Kidney epithelial cell (primary cell): ENCODE measurements at regions not wholly inside any gene's neighbourhood (a gene's known extent, or its start where the extent isn't known, plus 50 kb on each side); places are given as distances from the start of the nearest gene placed in this dataset.
A peak's percentile ranks its signal among the peaks of the same experiment; 100 is the strongest.
"Not testable (repeated sequence)": the region's sequence is repeated elsewhere in the genome, so short reads cannot be mapped to it uniquely, and the experiment has no call there.

Experiments
- DNase-seq: peaks from one replicate; pipeline ENCODE4 v3.0.0-alpha.2; 2010; ENCODE audit warnings: low read depth
- H3K27me3 ChIP-seq: 2 replicates; pipeline ENCODE4 v1.6.0; 2011; ENCODE audit warnings: low read length; ENCODE audit not compliant: control insufficient read depth, insufficient read depth
- H3K36me3 ChIP-seq: 2 replicates; pipeline ENCODE4 v1.5.1; 2011; ENCODE audit warnings: low read length; ENCODE audit not compliant: control insufficient read depth, insufficient read depth
- H3K4me3 ChIP-seq: 2 replicates; pipeline ENCODE4 v1.5.1; 2011; ENCODE audit warnings: low read depth, mild to moderate bottlenecking, control low read depth, low read length
- TF ChIP-seq, protein P1 (sequence below): IDR thresholded peaks from 2 replicates; pipeline ENCODE4 v1.5.1; 2011; ENCODE audit warnings: mild to moderate bottlenecking, moderate library complexity, low read length, control low read depth, inconsistent platforms; ENCODE audit not compliant: insufficient read depth, poor library complexity, severe bottlenecking

DNA sequence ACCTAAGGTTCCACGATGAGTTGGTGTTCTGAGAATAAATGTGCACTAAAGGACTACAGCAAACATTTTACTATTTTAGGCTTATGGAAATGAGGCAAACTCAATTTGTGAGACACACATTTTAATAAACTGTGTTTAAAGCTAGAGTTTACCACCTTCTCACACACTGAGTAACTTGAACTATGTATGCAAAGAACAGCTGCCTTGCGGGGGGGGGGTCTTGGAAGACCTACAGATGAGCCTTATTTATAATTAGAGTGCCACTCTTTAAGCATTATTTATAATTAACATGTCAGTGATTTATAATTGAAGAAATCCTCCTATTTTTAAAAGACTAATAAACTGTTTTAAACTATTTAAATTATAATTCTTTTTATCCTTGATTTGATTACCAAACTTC is 300.4 kb downstream of the DLEU7 start:
- Histone ChIP-seq H3K36me3 (no peaks in the 10 kb centered on the region), H3K4me3 (no peak overlapping the region), H3K27me3 (no peaks in the 10 kb centered on the region)
- TF ChIP-seq, protein P1, sequence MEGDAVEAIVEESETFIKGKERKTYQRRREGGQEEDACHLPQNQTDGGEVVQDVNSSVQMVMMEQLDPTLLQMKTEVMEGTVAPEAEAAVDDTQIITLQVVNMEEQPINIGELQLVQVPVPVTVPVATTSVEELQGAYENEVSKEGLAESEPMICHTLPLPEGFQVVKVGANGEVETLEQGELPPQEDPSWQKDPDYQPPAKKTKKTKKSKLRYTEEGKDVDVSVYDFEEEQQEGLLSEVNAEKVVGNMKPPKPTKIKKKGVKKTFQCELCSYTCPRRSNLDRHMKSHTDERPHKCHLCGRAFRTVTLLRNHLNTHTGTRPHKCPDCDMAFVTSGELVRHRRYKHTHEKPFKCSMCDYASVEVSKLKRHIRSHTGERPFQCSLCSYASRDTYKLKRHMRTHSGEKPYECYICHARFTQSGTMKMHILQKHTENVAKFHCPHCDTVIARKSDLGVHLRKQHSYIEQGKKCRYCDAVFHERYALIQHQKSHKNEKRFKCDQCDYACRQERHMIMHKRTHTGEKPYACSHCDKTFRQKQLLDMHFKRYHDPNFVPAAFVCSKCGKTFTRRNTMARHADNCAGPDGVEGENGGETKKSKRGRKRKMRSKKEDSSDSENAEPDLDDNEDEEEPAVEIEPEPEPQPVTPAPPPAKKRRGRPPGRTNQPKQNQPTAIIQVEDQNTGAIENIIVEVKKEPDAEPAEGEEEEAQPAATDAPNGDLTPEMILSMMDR = no peak
- DNase-seq = no peak

DNA sequence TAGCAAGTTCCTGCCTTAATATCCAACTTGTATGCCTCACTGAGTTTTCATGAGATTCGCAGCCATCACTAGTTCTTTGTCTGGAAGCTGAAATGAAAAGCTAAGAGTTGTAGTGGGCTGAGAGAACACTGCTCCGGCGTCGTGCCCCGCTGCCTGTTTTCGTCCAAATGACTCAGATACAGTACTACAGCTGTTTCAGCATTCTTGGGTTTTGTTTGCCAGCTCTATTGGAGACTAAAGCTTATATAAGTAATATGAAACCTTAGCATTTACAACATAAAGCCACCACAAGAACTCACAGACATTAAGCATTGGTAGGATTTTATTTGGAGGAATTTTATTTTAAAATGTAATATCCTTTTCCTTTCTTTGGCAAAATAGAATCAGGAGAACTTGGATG is 299.7 kb downstream of the DLEU7 start:
- H3K36me3 ChIP-seq = no peaks in the 10 kb centered on the region
- no peaks in the 10 kb centered on the region for H3K27me3 ChIP-seq
- TF ChIP-seq, protein P1 = no peak
- no peak overlapping the region for H3K4me3 ChIP-seq
- peak; percentile 18 for DNase-seq

DNA sequence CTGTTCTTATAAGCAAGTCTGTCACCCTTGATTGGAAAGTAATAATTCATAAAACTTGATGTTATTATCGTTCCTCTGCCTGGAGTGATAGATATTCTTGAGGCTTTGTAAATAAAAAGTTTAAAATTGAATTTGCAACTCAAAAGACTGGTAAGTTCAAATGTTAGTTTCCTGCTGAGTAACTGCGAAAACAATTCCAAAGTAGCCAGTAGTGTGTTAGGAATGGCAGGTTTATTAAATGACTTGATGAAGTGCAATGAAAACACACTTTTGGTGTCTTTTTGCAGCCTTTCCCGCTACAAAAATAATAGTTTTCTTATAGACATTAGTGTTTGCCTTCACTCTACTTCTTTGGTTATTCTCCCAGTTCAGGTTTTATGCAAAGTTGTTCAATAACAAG is 299.3 kb downstream of the DLEU7 start:
- Histone ChIP-seq H3K27me3 (no peaks in the 10 kb centered on the region), H3K4me3 (no peak overlapping the region), H3K36me3 (no peaks in the 10 kb centered on the region)
- TF ChIP-seq, protein P1 = no peak
- no peak for DNase-seq

DNA sequence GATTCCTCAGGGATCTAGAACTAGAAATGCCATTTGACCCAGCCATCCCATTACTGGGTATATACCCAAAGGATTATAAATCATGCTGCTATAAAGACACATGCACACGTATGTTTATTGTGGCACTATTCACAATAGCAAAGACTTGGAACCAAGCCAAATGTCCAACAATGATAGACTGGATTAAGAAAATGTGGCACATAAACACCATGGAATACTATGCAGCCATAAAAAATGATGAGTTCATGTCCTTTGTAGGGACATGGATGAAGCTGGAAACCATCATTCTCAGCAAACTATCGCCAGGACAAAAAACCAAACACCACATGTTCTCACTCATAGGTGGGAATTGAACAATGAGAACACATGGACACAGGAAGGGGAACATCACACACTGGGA is 296.3 kb downstream of the DLEU7 start:
- H3K4me3 ChIP-seq, H3K36me3 ChIP-seq, H3K27me3 ChIP-seq, DNase-seq: not testable (repeated sequence)

DNA sequence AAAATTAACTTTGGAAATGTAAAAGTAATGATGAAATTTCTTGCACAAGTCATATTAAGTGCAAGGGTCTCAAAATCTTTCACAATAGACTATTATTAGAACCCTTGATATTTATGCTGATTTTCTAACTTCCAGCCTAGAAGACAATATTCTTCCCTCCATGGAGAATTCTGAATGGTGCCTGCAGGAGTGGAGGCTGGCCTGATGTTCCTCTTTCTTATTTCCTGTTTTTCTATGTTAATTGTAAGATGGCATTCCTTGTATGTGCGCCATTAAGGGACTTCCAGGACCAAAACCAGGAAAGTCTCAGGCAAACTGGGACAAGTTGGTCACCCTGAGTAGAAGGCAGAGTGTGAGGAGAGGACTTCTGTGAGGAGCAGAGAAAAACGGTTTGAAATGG is 294.9 kb downstream of the DLEU7 start:
- Histone ChIP-seq H3K36me3 (no peaks in the 10 kb centered on the region), H3K27me3 (no peaks in the 10 kb centered on the region), H3K4me3 (no peak overlapping the region)
- DNase-seq = no peak
- TF ChIP-seq, protein P1 = no peak

DNA sequence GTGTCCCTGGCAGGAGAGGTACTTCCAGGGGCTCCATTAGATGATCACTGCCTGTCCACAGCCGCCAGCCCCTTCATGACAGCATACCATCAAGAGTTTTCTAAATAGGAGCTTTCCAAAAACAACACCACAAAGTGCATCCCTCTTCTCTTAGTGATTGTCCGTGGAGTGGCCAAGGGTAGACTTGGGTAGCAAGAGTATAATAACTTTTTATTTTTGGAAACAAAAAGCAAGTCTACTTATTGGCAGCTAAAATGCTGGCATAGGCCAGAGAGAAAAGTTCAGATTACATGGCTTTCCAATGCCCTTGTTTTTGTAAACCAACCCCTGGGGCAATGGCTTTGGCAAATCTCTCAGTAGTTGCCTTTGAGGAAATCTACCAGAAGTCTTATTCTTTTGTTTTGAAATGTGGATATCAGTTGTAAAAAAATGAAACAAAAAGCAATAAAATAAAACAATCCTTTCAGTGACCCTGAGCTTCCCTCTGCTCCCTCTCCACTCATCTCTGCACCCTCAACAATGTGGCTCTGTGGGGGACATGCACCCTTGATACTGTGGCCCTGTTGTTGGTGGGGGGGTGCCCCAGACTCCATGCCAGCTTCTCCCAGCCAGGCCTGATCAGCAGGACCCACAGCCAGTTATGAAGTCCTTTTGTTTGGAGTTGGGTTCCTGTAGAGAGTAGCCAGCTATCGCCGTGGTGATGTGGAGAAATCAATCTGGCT is 294.1 kb downstream of the DLEU7 start:
- no peaks in the 10 kb centered on the region for H3K36me3 ChIP-seq
- no peak overlapping the region for H3K4me3 ChIP-seq
- no peak for DNase-seq
- TF ChIP-seq, protein P1 = no peak
- H3K27me3 ChIP-seq = no peaks in the 10 kb centered on the region
